ENCODE measurements at regions not wholly inside any gene's neighbourhood (a gene's known extent, or its start where the extent isn't known, plus 50 kb on each side); places are given as distances from the start of the nearest gene placed in this dataset.

DNA sequence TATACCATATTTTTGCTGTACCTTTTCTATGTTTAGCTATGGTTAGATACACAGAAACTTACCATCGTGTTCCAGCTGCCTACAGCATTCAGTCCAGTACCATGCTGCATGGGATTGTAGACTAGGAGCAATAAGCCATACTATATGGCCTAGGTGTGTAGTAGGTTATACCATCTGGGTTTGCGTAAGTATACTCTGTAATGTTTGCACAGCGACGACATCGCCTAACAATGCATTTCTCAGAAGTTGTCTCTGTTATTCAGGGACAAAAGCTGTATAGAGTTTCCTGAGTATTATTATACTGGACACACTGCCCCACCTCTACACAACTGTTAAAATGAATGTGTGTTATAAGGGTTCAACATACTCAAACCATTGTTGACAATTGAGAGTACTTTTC lies 93.8 kb upstream of the MKI67 start:
- Histone ChIP-seq H3K4me2 (ENCODE audit: insufficient read depth, low read length) (no peak overlapping the region), H3K4me3 (replicated peaks in 1 of 3; ENCODE audit: insufficient read depth in 1 of 3, low read depth in 1 of 3, low read length in 3 of 3) (no peak overlapping the region), H3K27me3 (ENCODE audit: control insufficient read depth in 2 of 2, insufficient read depth in 2 of 2, low read length in 2 of 2) (no peaks in the 10 kb centered on the region), H3K36me3 (ENCODE audit: control insufficient read depth in 2 of 2, extremely low read depth in 1 of 2, insufficient read depth in 2 of 2, low read length in 2 of 2) (no peaks in the 10 kb centered on the region), H3K9ac (replicated peaks; ENCODE audit: extremely low read depth, insufficient read depth, low read length) (no peak overlapping the region), H3K79me2 (ENCODE audit: control insufficient read depth, insufficient read depth, low read length) (no peaks in the 10 kb centered on the region), H3K9me3 (replicated peaks; ENCODE audit: control insufficient read depth, insufficient read depth, low read length) (no peaks in the 10 kb centered on the region), H3K4me1 (ENCODE audit: control insufficient read depth, extremely low read depth, insufficient read depth, low read length) (peaks cover 5% of the 10 kb centered on the region), H3K9me1 (replicated peaks; ENCODE audit: control insufficient read depth, extremely low read depth, insufficient read depth, low read length) (no peaks in the 10 kb centered on the region), H3K27ac (ENCODE audit: insufficient read depth, low read depth, low read length) (no peak overlapping the region), H2AFZ (ENCODE audit: low read depth, low read length) (peak overlapping the region; percentile 14), H4K20me1 (replicated peaks; ENCODE audit: control insufficient read depth, extremely low read depth, insufficient read depth, low read length) (no peaks in the 10 kb centered on the region)
- no peak for DNase-seq (ENCODE audit: low read depth, low spot score)
- BruUV-seq (replicated peaks), result no TSS peak
- no peak for FAIRE-seq
- TF ChIP-seq GATA2 (IDR thresholded peaks at IDR 0.05; ENCODE audit: insufficient read depth, insufficient read length, low read depth, low read length) (no peak), MYC (IDR thresholded peaks at IDR 0.05; ENCODE audit: low read depth, low read length) (no peak), JUN (IDR thresholded peaks at IDR 0.05; ENCODE audit: borderline replicate concordance, insufficient read depth, insufficient read length, low read depth) (no peak), POLR2A (IDR thresholded peaks at IDR 0.05; ENCODE audit: low read depth, low read length) (no peak)
- TF ChIP-seq, protein P1, sequence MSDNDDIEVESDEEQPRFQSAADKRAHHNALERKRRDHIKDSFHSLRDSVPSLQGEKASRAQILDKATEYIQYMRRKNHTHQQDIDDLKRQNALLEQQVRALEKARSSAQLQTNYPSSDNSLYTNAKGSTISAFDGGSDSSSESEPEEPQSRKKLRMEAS (IDR thresholded peaks at IDR 0.05; ENCODE audit: insufficient read depth, insufficient read length), result no peak
- TF ChIP-seq, protein P2, sequence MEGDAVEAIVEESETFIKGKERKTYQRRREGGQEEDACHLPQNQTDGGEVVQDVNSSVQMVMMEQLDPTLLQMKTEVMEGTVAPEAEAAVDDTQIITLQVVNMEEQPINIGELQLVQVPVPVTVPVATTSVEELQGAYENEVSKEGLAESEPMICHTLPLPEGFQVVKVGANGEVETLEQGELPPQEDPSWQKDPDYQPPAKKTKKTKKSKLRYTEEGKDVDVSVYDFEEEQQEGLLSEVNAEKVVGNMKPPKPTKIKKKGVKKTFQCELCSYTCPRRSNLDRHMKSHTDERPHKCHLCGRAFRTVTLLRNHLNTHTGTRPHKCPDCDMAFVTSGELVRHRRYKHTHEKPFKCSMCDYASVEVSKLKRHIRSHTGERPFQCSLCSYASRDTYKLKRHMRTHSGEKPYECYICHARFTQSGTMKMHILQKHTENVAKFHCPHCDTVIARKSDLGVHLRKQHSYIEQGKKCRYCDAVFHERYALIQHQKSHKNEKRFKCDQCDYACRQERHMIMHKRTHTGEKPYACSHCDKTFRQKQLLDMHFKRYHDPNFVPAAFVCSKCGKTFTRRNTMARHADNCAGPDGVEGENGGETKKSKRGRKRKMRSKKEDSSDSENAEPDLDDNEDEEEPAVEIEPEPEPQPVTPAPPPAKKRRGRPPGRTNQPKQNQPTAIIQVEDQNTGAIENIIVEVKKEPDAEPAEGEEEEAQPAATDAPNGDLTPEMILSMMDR (IDR thresholded peaks at IDR 0.05; ENCODE audit: extremely low read depth in 1 of 2, insufficient read depth in 1 of 2, low read depth in 1 of 2, low read length in 2 of 2), result no peak
- intact Hi-C loops (cut with micrococcal nuclease) (no loop called here), dilution Hi-C loops (cut with MboI; ENCODE audit: extremely low pct_ligation_motif_present, low sequenced_read_pairs) (no loop called here)
- POLR2A ChIA-PET, result no interaction called here
- CTCF ChIA-PET, result no interaction called here

DNA sequence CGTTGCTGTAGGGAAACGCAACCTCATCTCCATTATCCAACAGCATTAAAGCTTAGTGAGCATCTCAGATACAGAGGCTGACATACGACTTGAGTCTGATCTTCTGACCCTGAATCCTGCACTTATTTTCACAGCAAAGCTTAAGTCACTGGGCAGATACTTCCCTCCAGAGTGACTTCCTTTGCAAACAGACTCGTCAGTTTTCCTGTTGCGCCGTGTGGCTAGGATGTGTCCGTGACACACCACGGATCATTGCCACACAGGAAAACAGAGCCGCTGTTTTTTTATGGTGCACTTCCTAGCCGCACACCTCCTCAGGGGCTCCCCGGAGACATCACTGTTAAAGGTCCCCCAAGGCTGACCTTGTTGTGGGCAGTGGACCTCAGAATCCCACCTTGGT lies 94.9 kb upstream of the MKI67 start:
- intact Hi-C loops (cut with micrococcal nuclease) (no loop called here), dilution Hi-C loops (cut with MboI; ENCODE audit: extremely low pct_ligation_motif_present, low sequenced_read_pairs) (no loop called here)
- H3K27me3 ChIP-seq (ENCODE audit: control insufficient read depth in 2 of 2, insufficient read depth in 2 of 2, low read length in 2 of 2), result no peaks in the 10 kb centered on the region
- H4K20me1 ChIP-seq (replicated peaks; ENCODE audit: control insufficient read depth, extremely low read depth, insufficient read depth, low read length), result no peaks in the 10 kb centered on the region
- H3K79me2 ChIP-seq (ENCODE audit: control insufficient read depth, insufficient read depth, low read length), result no peaks in the 10 kb centered on the region
- peaks cover 5% of the 10 kb centered on the region for H3K4me1 ChIP-seq (ENCODE audit: control insufficient read depth, extremely low read depth, insufficient read depth, low read length)
- no peak overlapping the region for H3K4me3 ChIP-seq (replicated peaks in 1 of 3; ENCODE audit: insufficient read depth in 1 of 3, low read depth in 1 of 3, low read length in 3 of 3)
- H3K9me3 ChIP-seq (replicated peaks; ENCODE audit: control insufficient read depth, insufficient read depth, low read length), result no peaks in the 10 kb centered on the region
- TF ChIP-seq EZH2 (IDR thresholded peaks at IDR 0.05; ENCODE audit: borderline replicate concordance, low read depth, low read length, severe bottlenecking), result no peak
- no peak for TF ChIP-seq POLR2A (IDR thresholded peaks at IDR 0.05; ENCODE audit: low read depth, low read length)
- no peak for TF ChIP-seq GATA2 (IDR thresholded peaks at IDR 0.05; ENCODE audit: insufficient read depth, insufficient read length, low read depth, low read length)
- peak; percentile 34 for TF ChIP-seq POLR2AphosphoS5 (IDR thresholded peaks at IDR 0.05; ENCODE audit: insufficient read depth, low read depth, low read length)
- no peak for TF ChIP-seq MYC (IDR thresholded peaks at IDR 0.05; ENCODE audit: low read depth, low read length)
- TF ChIP-seq FOS (IDR thresholded peaks at IDR 0.05; ENCODE audit: borderline replicate concordance, insufficient read depth, low read length), result peak; percentile 14
- TF ChIP-seq, protein P2 (IDR thresholded peaks at IDR 0.05; ENCODE audit: extremely low read depth in 1 of 2, insufficient read depth in 1 of 2, low read depth in 1 of 2, low read length in 2 of 2), result no peak
- peak overlapping the region; percentile 90 for H2AFZ ChIP-seq (ENCODE audit: low read depth, low read length)
- no peak overlapping the region for H3K9ac ChIP-seq (replicated peaks; ENCODE audit: extremely low read depth, insufficient read depth, low read length)
- no TSS peak for BruUV-seq (replicated peaks)
- FAIRE-seq, result peak; percentile 78
- H3K4me2 ChIP-seq (ENCODE audit: insufficient read depth, low read length), result peak overlapping the region; percentile 48
- no peaks in the 10 kb centered on the region for H3K9me1 ChIP-seq (replicated peaks; ENCODE audit: control insufficient read depth, extremely low read depth, insufficient read depth, low read length)
- no peak for DNase-seq (ENCODE audit: low read depth, low spot score)
- CTCF ChIA-PET, result interaction anchor here (3.2 kb wide), 1 partner anchor 9 kb away, joined by 14 read pairs; no protein-coding TSS in a partner anchor
- POLR2A ChIA-PET, result no interaction called here
- no peaks in the 10 kb centered on the region for H3K36me3 ChIP-seq (ENCODE audit: control insufficient read depth in 2 of 2, extremely low read depth in 1 of 2, insufficient read depth in 2 of 2, low read length in 2 of 2)
- no peak overlapping the region for H3K27ac ChIP-seq (ENCODE audit: insufficient read depth, low read depth, low read length)
